SK-N-SH treated with all-trans-retinoic acid at 6 μM for 48 hours (cell line): ENCODE measurements at regions not wholly inside any gene's neighbourhood (a gene's known extent, or its start where the extent isn't known, plus 50 kb on each side); places are given as distances from the start of the nearest gene placed in this dataset.

Source experiments
- ATAC-seq: fragments of 200-7000 bp; cut with Tn5 transposase; 3 replicates; pipeline ENCODE4 v1.9.1; 2020; ENCODE audit warnings: mild to moderate bottlenecking, moderate library complexity
- ARNTL ChIP-seq: fragments of 450-650 bp; formaldehyde crosslinking; IDR thresholded peaks from 2 replicates; pipeline ENCODE4 v1.5.0; 2020; ENCODE audit warnings: low read depth, mild to moderate bottlenecking, moderate library complexity, borderline replicate concordance
- BACH2 ChIP-seq: fragments of 250-450 bp; sonication (Bioruptor Pico); IDR thresholded peaks from 2 replicates; pipeline ENCODE4 v1.9.0; 2021; ENCODE audit warnings: mild to moderate bottlenecking, borderline replicate concordance
- CSDC2 ChIP-seq: fragments of 250-450 bp; sonication (Bioruptor Pico); IDR thresholded peaks from 2 replicates; pipeline ENCODE4 v1.5.0; 2020; ENCODE audit warnings: mild to moderate bottlenecking, moderate library complexity
- ESRRG ChIP-seq: fragments of 250-450 bp; sonication (Bioruptor Pico); IDR thresholded peaks from 2 replicates; pipeline ENCODE4 v1.6.1; 2021; ENCODE audit warnings: mild to moderate bottlenecking
- GLIS3 ChIP-seq: fragments of 250-450 bp; sonication (Bioruptor Pico); IDR thresholded peaks from 2 replicates; pipeline ENCODE4 v1.5.0; 2020; ENCODE audit warnings: mild to moderate bottlenecking, moderate library complexity
- ISL1 ChIP-seq: fragments of 250-450 bp; sonication (Bioruptor Pico); IDR thresholded peaks from 2 replicates; pipeline ENCODE4 v2.1.2; 2022; ENCODE audit warnings: mild to moderate bottlenecking, moderate library complexity
- OSR1 ChIP-seq: fragments of 250-450 bp; sonication (Bioruptor Pico); IDR thresholded peaks from 2 replicates; pipeline ENCODE4 v1.8.0; 2022; ENCODE audit warnings: moderate library complexity, mild to moderate bottlenecking, inconsistent platforms
- PPARA ChIP-seq: fragments of 250-450 bp; sonication (Bioruptor Pico); IDR thresholded peaks from 2 replicates; pipeline ENCODE4 v1.5.0; 2020; ENCODE audit warnings: mild to moderate bottlenecking, borderline replicate concordance
- RARB ChIP-seq: fragments of 250-450 bp; sonication (Bioruptor Pico); IDR thresholded peaks from 2 replicates; pipeline ENCODE4 v1.8.0; 2021; ENCODE audit warnings: mild to moderate bottlenecking, moderate library complexity
- SNAI2 ChIP-seq: fragments of 250-450 bp; sonication (Bioruptor Pico); IDR thresholded peaks from 2 replicates; pipeline ENCODE4 v1.5.0; 2020; ENCODE audit warnings: mild to moderate bottlenecking, moderate library complexity
- TCF4 ChIP-seq: fragments of 250-450 bp; sonication (Bioruptor Pico); IDR thresholded peaks from 2 replicates; pipeline ENCODE4 v1.8.0; 2021; ENCODE audit warnings: mild to moderate bottlenecking, moderate library complexity, borderline replicate concordance
- TOX ChIP-seq: fragments of 250-450 bp; sonication (Bioruptor Pico); IDR thresholded peaks from 2 replicates; pipeline ENCODE4 v1.8.0; 2021; ENCODE audit warnings: mild to moderate bottlenecking, moderate library complexity, borderline replicate concordance
- ZC3H10 ChIP-seq: fragments of 250-450 bp; sonication (Bioruptor Pico); IDR thresholded peaks from 2 replicates; pipeline ENCODE4 v1.5.1; 2021; ENCODE audit warnings: mild to moderate bottlenecking, moderate library complexity
- ZFP3 ChIP-seq: fragments of 250-450 bp; sonication (Bioruptor Pico); IDR thresholded peaks from 2 replicates; pipeline ENCODE4 v1.5.0; 2020; ENCODE audit warnings: mild to moderate bottlenecking, moderate library complexity
- ZFP30 ChIP-seq: fragments of 450-650 bp; formaldehyde crosslinking; IDR thresholded peaks from 2 replicates; pipeline ENCODE4 v1.5.0; 2022; ENCODE audit warnings: mild to moderate bottlenecking, moderate library complexity
- ZNF565 ChIP-seq: fragments of 450-650 bp; formaldehyde crosslinking; conservative IDR thresholded peaks from 2 replicates; pipeline ENCODE4 v1.5.0; 2020; ENCODE audit warnings: low read depth, mild to moderate bottlenecking, moderate library complexity
- ZNF70 ChIP-seq: fragments of 450-650 bp; formaldehyde crosslinking; IDR thresholded peaks from 2 replicates; pipeline ENCODE4 v1.5.0; 2020; ENCODE audit warnings: mild to moderate bottlenecking, moderate library complexity
- ZNF8 ChIP-seq: fragments of 450-650 bp; formaldehyde crosslinking; IDR thresholded peaks from 2 replicates; pipeline ENCODE4 v1.5.0; 2020; ENCODE audit warnings: mild to moderate bottlenecking, moderate library complexity
- TF ChIP-seq, protein P1 (sequence below): fragments of 250-450 bp; sonication (Bioruptor Pico); IDR thresholded peaks from 2 replicates; pipeline ENCODE4 v1.5.0; 2020; ENCODE audit warnings: mild to moderate bottlenecking, moderate library complexity
- TF ChIP-seq, protein P2 (sequence below): fragments of 250-450 bp; sonication (Bioruptor Pico); IDR thresholded peaks from 2 replicates; pipeline ENCODE4 v1.8.0; 2020; ENCODE audit warnings: mild to moderate bottlenecking, moderate library complexity, borderline replicate concordance
- TF ChIP-seq, protein P3 (sequence below): fragments of 250-450 bp; sonication (Bioruptor Pico); IDR thresholded peaks from 2 replicates; pipeline ENCODE4 v1.5.1; 2021; ENCODE audit warnings: mild to moderate bottlenecking, moderate library complexity
- TF ChIP-seq, protein P4 (sequence below): fragments of 250-450 bp; sonication (Bioruptor Pico); IDR thresholded peaks from 2 replicates; pipeline ENCODE4 v1.8.0; 2021; ENCODE audit warnings: low read depth, mild to moderate bottlenecking, moderate library complexity, borderline replicate concordance

DNA sequence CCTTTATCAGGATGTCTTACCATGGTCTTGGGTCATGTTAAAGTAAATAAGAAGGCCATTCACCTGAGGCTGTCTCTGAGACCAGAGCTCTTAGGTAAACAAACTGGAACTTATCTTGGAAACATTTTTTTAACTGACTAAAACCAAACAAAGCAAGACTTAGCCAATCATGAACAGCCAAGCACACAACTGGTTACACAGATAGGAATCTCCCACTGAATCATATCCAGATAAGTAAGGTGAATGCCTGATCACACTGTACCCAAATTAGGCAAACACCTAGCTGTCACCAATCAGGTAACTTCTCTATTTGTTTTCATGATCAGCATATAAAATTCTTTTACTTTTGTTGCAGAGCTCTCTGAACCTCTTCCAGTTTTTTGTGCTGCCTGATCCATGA is 205.4 kb downstream of the CNTN3 start:
- TF ChIP-seq RARB (CRISPR knock-in tag) (no peak), ZC3H10 (no peak), BACH2 (CRISPR knock-in tag) (no peak), ARNTL (CRISPR knock-in tag) (no peak), TCF4 (CRISPR knock-in tag) (no peak), SNAI2 (CRISPR knock-in tag) (no peak), ZNF8 (no peak), TOX (no peak), ZNF70 (CRISPR knock-in tag) (no peak), CSDC2 (CRISPR knock-in tag) (no peak), GLIS3 (CRISPR knock-in tag) (no peak), ISL1 (CRISPR knock-in tag) (no peak), ZFP3 (CRISPR knock-in tag) (no peak), OSR1 (CRISPR knock-in tag) (no peak)
- TF ChIP-seq, protein P1, sequence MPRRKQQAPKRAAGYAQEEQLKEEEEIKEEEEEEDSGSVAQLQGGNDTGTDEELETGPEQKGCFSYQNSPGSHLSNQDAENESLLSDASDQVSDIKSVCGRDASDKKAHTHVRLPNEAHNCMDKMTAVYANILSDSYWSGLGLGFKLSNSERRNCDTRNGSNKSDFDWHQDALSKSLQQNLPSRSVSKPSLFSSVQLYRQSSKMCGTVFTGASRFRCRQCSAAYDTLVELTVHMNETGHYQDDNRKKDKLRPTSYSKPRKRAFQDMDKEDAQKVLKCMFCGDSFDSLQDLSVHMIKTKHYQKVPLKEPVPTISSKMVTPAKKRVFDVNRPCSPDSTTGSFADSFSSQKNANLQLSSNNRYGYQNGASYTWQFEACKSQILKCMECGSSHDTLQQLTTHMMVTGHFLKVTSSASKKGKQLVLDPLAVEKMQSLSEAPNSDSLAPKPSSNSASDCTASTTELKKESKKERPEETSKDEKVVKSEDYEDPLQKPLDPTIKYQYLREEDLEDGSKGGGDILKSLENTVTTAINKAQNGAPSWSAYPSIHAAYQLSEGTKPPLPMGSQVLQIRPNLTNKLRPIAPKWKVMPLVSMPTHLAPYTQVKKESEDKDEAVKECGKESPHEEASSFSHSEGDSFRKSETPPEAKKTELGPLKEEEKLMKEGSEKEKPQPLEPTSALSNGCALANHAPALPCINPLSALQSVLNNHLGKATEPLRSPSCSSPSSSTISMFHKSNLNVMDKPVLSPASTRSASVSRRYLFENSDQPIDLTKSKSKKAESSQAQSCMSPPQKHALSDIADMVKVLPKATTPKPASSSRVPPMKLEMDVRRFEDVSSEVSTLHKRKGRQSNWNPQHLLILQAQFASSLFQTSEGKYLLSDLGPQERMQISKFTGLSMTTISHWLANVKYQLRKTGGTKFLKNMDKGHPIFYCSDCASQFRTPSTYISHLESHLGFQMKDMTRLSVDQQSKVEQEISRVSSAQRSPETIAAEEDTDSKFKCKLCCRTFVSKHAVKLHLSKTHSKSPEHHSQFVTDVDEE, result no peak
- TF ChIP-seq, protein P2, sequence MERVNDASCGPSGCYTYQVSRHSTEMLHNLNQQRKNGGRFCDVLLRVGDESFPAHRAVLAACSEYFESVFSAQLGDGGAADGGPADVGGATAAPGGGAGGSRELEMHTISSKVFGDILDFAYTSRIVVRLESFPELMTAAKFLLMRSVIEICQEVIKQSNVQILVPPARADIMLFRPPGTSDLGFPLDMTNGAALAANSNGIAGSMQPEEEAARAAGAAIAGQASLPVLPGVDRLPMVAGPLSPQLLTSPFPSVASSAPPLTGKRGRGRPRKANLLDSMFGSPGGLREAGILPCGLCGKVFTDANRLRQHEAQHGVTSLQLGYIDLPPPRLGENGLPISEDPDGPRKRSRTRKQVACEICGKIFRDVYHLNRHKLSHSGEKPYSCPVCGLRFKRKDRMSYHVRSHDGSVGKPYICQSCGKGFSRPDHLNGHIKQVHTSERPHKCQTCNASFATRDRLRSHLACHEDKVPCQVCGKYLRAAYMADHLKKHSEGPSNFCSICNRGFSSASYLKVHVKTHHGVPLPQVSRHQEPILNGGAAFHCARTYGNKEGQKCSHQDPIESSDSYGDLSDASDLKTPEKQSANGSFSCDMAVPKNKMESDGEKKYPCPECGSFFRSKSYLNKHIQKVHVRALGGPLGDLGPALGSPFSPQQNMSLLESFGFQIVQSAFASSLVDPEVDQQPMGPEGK (CRISPR knock-in tag), result no peak
- TF ChIP-seq, protein P3, sequence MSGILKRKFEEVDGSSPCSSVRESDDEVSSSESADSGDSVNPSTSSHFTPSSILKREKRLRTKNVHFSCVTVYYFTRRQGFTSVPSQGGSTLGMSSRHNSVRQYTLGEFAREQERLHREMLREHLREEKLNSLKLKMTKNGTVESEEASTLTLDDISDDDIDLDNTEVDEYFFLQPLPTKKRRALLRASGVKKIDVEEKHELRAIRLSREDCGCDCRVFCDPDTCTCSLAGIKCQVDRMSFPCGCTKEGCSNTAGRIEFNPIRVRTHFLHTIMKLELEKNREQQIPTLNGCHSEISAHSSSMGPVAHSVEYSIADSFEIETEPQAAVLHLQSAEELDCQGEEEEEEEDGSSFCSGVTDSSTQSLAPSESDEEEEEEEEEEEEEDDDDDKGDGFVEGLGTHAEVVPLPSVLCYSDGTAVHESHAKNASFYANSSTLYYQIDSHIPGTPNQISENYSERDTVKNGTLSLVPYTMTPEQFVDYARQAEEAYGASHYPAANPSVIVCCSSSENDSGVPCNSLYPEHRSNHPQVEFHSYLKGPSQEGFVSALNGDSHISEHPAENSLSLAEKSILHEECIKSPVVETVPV (CRISPR knock-in tag), result no peak
- no peak for ATAC-seq

DNA sequence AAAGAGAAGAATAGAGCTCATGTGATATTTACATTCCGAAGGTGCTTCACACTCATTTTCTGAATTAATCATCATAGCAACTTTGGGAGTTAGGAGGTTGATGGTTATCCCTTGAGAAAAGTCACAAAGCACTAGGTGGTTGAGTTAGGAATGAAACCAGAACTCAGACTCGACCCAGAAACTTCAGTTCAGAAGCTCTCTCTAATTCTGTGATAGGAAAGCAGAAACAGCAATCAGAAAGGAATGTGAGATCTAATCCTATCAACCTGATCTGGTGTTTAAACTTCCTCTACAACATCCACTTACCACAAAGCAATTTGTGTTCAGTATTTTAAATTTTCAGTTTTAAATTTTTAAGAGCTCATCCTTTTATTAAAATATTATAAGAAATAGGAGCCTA is 211.2 kb downstream of the CNTN3 start:
- no peak for TF ChIP-seq CSDC2 (CRISPR knock-in tag)
- TF ChIP-seq ZNF70 (CRISPR knock-in tag), result no peak
- no peak for TF ChIP-seq ARNTL (CRISPR knock-in tag)
- TF ChIP-seq ZFP30, result no peak
- TF ChIP-seq, protein P4, sequence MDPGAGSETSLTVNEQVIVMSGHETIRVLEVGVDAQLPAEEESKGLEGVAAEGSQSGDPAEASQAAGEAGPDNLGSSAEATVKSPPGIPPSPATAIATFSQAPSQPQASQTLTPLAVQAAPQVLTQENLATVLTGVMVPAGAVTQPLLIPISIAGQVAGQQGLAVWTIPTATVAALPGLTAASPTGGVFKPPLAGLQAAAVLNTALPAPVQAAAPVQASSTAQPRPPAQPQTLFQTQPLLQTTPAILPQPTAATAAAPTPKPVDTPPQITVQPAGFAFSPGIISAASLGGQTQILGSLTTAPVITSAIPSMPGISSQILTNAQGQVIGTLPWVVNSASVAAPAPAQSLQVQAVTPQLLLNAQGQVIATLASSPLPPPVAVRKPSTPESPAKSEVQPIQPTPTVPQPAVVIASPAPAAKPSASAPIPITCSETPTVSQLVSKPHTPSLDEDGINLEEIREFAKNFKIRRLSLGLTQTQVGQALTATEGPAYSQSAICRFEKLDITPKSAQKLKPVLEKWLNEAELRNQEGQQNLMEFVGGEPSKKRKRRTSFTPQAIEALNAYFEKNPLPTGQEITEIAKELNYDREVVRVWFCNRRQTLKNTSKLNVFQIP (CRISPR knock-in tag), result no peak
- TF ChIP-seq, protein P3 (CRISPR knock-in tag), result no peak
- TF ChIP-seq PPARA (CRISPR knock-in tag), result no peak
- no peak for TF ChIP-seq ZNF8
- no peak for ATAC-seq

DNA sequence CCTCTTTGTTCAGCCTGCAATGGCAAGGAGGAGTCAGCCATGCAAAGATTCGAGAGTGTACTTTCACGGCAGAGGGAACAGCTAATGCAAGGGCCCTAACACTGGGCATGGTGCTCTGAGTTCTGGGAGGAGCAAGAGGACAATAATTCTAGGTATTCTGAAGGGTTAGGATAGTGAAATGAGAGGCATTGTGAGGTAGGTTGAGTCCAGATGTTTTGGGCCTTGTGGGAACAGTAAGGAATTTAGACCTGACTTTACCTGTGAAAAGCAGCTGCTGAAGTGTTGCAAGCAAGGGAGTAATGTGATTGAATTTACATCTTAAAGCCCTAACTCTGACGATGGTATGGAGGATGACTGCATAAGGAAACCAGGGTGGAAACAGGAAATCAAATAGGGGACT is 211.6 kb downstream of the CNTN3 start:
- TF ChIP-seq RARB (CRISPR knock-in tag), result no peak
- TF ChIP-seq ESRRG (CRISPR knock-in tag), result no peak
- no peak for TF ChIP-seq ZC3H10
- TF ChIP-seq SNAI2 (CRISPR knock-in tag), result no peak
- TF ChIP-seq, protein P3 (CRISPR knock-in tag), result no peak
- no peak for TF ChIP-seq ZNF565 (CRISPR knock-in tag)
- no peak for TF ChIP-seq OSR1 (CRISPR knock-in tag)
- TF ChIP-seq ZNF70 (CRISPR knock-in tag), result no peak
- TF ChIP-seq, protein P1, result no peak
- no peak for TF ChIP-seq BACH2 (CRISPR knock-in tag)
- TF ChIP-seq GLIS3 (CRISPR knock-in tag), result no peak
- no peak for ATAC-seq
